Epithelial cell of prostate (primary cell): ENCODE measurements at regions not wholly inside any gene's neighbourhood (a gene's known extent, or its start where the extent isn't known, plus 50 kb on each side); places are given as distances from the start of the nearest gene placed in this dataset.

Experiments
- DNase-seq: peaks from one replicate; pipeline ENCODE4 v3.0.0-alpha.2; 2011; ENCODE audit warnings: low read depth, low spot score
- H3K27ac ChIP-seq: fragments of 450-650 bp; 2 replicates; pipeline ENCODE4 v1.5.1; 2017; ENCODE audit warnings: mild to moderate bottlenecking

DNA sequence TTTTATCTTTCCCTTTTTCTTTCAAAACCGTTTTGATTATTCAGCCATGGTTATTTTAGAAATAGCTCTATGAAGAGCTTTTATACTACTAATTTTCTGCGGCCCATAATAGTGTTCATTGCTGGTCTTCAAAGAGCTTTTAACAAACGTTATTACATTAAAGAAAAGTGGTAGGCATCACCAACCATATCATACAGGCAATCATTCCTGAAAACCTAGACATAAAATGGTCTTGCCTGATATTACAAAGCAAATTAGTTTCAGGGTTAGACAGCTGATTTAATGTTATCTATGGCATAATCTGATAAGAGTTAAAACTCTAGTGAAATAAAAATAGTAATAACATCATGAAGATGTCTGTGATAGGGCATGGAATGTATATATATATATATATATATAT is 89.7 kb upstream of the CNTN1 start:
- H3K27ac ChIP-seq: no peak overlapping the region
- no peak for DNase-seq

DNA sequence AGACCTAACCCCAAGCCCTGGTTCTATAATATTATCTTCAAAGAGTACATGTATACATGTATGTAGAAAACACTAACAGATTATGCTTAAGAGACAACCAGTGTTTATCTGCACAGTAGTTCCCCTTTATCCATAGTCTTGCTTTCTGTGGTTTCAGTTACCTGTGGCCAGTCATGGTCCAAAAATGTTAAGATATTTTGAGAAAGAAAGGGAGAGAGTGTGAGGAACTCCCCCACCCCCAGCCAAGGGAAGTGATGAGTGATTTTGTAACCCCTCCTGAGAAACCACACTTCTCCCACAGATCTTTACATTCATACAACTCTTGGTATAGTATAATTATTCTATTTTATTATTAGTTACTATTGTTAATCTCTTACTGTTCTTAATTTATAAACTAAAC is 77.3 kb upstream of the CNTN1 start:
- no peak overlapping the region for H3K27ac ChIP-seq
- no peak for DNase-seq

- H3K27ac ChIP-seq: no peak overlapping the region
- DNase-seq: no peak
Observed at GRCh38 chr12:40615590-40615989, 76.6 kb upstream of the CNTN1 start.

GRCh38 chr12:40616383-40616915 is 75.8 kb upstream of the CNTN1 start:
- H3K27ac ChIP-seq: no peak overlapping the region
- no peak for DNase-seq

DNA sequence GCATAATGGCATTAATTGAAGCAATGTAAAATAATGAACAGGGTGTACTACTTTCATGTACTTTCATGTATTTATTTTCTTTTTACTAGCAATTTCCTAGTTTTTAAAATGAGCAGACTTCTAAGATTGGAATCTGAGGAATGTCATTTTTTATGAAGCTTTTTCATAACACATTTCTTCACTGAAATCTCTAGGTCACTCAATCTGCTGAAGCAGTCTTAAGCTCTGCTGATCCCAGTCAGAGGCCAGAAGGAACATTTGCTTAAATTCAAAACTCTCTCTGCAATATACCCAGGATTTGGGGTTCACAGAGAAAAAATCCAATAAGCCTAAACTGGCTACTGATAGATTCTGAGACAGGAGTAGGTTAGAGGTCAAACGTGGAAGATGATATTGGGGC is 73.6 kb upstream of the CNTN1 start:
- DNase-seq: no peak
- H3K27ac ChIP-seq: no peak overlapping the region

GRCh38 chr12:40620564-40621019 is 71.6 kb upstream of the CNTN1 start:
- H3K27ac ChIP-seq: no peak overlapping the region
- DNase-seq: no peak

DNA sequence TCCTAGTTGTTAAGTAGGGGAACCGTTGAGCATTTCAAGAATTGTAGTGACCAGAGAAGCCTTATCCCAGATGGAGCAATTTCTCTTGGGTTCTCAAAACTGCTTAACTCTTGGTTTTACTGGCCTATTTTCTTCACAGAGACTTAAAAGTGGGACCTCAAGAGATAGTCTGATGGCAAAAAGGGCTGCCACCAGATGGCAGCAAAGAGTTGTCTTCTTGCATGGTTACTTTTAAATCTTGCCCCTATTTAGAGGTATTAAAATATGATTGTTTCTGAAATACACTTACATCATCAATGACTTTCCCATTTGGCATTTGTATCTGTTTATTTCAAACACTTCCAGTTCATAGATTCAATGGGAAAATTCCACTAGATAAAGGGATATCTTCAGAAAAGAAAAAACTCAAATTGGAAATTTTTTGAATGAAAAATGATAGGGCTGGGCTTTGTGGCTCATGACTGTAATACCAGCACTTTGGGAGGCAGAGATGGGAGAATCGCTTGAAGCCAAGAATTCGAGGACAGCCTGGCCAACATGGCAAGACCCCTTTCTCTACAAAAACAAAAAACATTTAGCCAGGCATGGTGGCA is 69.9 kb upstream of the CNTN1 start:
- H3K27ac ChIP-seq: no peak overlapping the region
- DNase-seq: no peak

GRCh38 chr12:40632171-40632570 is 60.1 kb upstream of the CNTN1 start:
- no peak overlapping the region for H3K27ac ChIP-seq
- DNase-seq: no peak

DNA sequence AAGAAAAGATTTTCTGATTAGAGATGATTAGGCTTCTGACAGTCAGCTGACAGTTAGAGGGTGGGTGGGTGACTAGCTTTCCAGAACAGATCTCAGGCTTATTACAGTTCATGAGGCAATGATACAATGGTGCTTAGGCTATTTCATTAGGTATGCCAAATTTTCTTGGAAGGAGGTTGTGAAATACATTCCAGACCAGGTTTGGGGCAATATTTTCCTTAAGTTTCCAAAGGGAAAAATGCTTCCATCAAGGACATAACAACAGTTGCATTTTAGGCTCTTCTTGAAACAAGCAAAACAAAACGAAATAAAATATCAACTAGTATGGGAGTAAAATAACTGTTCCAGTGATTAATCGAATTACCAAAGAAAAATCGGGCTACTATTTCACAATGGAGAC is 59.3 kb upstream of the CNTN1 start:
- H3K27ac ChIP-seq: no peak overlapping the region
- DNase-seq: no peak

DNA sequence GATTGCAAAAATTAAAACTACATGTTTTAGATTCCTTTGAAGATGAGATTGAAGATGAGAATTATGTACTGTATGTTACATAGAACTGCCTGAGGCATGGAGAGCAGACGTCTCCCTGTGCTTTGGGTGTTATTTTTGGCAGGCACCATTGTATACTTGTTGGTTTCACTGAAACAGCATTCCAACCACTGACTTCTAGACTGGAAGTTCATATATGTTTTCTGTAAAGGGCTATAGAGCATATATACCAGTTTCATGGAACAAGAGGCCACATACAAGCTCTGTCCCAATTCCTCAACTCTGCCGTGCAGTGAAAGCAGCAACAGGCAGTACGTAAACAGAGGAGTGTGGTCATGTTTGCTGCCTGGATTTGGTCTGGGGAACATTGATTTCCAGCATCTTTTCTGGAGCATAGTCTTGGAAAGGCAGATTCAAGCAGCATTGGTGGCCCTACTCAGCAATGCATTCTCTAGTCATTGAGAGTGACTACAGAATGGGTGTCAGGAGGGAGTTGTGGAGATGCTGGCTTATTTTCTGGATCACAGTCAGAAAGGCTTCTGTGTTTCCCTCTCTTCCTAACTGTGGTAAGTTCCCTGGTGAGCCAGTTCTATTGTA is 57.6 kb upstream of the CNTN1 start:
- H3K27ac ChIP-seq: no peak overlapping the region
- DNase-seq: no peak

DNA sequence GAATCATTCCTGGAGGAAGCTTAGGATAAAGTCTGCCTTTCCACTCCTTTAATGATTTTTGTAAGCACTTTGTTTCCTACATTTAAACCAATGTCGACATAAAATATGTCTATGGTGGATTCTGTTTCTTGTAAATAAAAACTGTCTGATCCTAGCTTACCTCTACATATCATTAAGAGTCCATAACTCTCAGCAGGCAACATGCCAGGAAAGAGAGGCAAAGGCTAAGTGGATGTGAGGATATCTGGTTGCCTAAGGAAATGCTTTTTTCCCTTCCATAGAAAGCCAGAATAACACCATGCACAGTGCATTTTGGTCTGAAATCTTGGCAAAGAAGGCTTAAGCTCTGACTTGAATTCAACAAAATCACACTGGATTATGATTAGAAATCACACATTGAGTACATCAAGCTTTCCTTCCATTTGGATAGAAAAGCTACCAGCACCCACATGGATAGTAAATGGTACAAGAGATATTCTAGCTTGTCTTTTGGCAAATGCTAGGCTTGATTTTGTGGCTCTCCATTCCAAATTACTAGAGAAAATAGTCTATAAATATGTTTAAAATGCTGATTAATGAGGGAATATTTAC is 57.0 kb upstream of the CNTN1 start:
- DNase-seq: no peak

More for the DNA sequence above, 57.0 kb upstream of the CNTN1 start:
- no peak overlapping the region for H3K27ac ChIP-seq
